ENCODE measurements at regions not wholly inside any gene's neighbourhood (a gene's known extent, or its start where the extent isn't known, plus 50 kb on each side); places are given as distances from the start of the nearest gene placed in this dataset.

DNA sequence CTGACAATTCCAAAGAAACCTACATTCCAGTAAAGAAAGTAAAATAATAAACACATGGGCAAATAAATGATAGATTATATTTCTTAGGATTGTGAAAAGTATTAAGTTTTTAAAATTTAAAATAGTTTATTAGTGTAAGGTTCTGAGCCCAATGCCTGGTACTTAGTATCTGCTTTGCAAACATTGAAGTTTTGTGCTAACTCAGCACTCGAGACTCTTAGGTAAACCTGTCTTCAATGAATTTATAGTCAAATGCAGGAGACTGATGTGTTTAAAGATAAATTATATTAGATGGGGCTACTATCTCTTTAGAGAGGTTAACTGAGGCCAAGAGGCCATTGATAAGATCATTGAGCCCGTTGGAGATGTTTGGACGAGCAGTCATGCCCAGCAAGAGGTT lies 138.3 kb upstream of the SALL1 start:
- no peaks in the 10 kb centered on the region; the same call in 2 of the 3 replicates for H3K36me3 Mint-ChIP-seq (ENCODE audit: low read depth)
- Histone ChIP-seq H3K4me3 (no peak overlapping the region), H4K20me1 (replicated peaks; ENCODE audit: insufficient read depth) (no peaks in the 10 kb centered on the region), H2AFZ (no peak overlapping the region), H3K79me2 (replicated peaks; ENCODE audit: insufficient read depth) (no peaks in the 10 kb centered on the region), H3F3A (replicated peaks; ENCODE audit: low read depth) (no peaks in the 10 kb centered on the region), H3K4me1 (ENCODE audit: insufficient read depth) (peaks cover 22% of the 10 kb centered on the region; the same call in 1 of the 2 replicates), H3K9me2 (ENCODE audit: insufficient read depth) (0 out of 2 replicates have a peak, but pooled peaks cover 5% of the 10 kb centered on the region), H3K27ac (ENCODE audit: low read depth) (no peak overlapping the region), H3K36me3 (ENCODE audit: insufficient read depth) (no peaks in the 10 kb centered on the region), H3K27me3 (ENCODE audit: insufficient read depth) (no peaks in the 10 kb centered on the region), H3K4me2 (no peak overlapping the region)
- no peak overlapping the region; the same call in 1 of the 2 replicates for H3K27ac Mint-ChIP-seq
- TF ChIP-seq EZH2 (IDR thresholded peaks at IDR 0.05; ENCODE audit: low read depth, unreplicated experiment) (no peak), JUNB (IDR thresholded peaks at IDR 0.05; ENCODE audit: unreplicated experiment) (no peak), EZH2phosphoT487 (IDR thresholded peaks at IDR 0.05; ENCODE audit: unreplicated experiment) (no peak), POLR2AphosphoS5 (IDR thresholded peaks at IDR 0.05; ENCODE audit: low read depth) (no peak), NANOG (IDR thresholded peaks at IDR 0.05; ENCODE audit: borderline replicate concordance) (no peak), CREB1 (CRISPR knock-in tag; IDR thresholded peaks at IDR 0.05; ENCODE audit: low read depth) (no peak)
- TF ChIP-seq, protein P1, sequence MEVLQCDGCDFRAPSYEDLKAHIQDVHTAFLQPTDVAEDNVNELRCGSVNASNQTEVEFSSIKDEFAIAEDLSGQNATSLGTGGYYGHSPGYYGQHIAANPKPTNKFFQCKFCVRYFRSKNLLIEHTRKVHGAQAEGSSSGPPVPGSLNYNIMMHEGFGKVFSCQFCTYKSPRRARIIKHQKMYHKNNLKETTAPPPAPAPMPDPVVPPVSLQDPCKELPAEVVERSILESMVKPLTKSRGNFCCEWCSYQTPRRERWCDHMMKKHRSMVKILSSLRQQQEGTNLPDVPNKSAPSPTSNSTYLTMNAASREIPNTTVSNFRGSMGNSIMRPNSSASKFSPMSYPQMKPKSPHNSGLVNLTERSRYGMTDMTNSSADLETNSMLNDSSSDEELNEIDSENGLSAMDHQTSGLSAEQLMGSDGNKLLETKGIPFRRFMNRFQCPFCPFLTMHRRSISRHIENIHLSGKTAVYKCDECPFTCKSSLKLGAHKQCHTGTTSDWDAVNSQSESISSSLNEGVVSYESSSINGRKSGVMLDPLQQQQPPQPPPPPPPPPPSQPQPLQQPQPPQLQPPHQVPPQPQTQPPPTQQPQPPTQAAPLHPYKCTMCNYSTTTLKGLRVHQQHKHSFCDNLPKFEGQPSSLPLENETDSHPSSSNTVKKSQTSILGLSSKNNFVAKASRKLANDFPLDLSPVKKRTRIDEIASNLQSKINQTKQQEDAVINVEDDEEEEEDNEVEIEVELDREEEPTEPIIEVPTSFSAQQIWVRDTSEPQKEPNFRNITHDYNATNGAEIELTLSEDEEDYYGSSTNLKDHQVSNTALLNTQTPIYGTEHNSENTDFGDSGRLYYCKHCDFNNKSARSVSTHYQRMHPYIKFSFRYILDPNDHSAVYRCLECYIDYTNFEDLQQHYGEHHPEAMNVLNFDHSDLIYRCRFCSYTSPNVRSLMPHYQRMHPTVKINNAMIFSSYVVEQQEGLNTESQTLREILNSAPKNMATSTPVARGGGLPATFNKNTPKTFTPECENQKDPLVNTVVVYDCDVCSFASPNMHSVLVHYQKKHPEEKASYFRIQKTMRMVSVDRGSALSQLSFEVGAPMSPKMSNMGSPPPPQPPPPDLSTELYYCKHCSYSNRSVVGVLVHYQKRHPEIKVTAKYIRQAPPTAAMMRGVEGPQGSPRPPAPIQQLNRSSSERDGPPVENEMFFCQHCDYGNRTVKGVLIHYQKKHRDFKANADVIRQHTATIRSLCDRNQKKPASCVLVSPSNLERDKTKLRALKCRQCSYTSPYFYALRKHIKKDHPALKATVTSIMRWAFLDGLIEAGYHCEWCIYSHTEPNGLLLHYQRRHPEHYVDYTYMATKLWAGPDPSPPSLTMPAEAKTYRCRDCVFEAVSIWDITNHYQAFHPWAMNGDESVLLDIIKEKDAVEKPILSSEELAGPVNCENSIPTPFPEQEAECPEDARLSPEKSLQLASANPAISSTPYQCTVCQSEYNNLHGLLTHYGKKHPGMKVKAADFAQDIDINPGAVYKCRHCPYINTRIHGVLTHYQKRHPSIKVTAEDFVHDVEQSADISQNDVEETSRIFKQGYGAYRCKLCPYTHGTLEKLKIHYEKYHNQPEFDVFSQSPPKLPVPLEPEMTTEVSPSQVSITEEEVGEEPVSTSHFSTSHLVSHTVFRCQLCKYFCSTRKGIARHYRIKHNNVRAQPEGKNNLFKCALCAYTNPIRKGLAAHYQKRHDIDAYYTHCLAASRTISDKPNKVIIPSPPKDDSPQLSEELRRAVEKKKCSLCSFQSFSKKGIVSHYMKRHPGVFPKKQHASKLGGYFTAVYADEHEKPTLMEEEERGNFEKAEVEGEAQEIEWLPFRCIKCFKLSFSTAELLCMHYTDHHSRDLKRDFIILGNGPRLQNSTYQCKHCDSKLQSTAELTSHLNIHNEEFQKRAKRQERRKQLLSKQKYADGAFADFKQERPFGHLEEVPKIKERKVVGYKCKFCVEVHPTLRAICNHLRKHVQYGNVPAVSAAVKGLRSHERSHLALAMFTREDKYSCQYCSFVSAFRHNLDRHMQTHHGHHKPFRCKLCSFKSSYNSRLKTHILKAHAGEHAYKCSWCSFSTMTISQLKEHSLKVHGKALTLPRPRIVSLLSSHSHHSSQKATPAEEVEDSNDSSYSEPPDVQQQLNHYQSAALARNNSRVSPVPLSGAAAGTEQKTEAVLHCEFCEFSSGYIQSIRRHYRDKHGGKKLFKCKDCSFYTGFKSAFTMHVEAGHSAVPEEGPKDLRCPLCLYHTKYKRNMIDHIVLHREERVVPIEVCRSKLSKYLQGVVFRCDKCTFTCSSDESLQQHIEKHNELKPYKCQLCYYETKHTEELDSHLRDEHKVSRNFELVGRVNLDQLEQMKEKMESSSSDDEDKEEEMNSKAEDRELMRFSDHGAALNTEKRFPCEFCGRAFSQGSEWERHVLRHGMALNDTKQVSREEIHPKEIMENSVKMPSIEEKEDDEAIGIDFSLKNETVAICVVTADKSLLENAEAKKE (CRISPR knock-in tag; IDR thresholded peaks at IDR 0.05) = no peak
- TF ChIP-seq, protein P2, sequence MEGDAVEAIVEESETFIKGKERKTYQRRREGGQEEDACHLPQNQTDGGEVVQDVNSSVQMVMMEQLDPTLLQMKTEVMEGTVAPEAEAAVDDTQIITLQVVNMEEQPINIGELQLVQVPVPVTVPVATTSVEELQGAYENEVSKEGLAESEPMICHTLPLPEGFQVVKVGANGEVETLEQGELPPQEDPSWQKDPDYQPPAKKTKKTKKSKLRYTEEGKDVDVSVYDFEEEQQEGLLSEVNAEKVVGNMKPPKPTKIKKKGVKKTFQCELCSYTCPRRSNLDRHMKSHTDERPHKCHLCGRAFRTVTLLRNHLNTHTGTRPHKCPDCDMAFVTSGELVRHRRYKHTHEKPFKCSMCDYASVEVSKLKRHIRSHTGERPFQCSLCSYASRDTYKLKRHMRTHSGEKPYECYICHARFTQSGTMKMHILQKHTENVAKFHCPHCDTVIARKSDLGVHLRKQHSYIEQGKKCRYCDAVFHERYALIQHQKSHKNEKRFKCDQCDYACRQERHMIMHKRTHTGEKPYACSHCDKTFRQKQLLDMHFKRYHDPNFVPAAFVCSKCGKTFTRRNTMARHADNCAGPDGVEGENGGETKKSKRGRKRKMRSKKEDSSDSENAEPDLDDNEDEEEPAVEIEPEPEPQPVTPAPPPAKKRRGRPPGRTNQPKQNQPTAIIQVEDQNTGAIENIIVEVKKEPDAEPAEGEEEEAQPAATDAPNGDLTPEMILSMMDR (conservative IDR thresholded peaks at IDR 0.05; ENCODE audit: low read depth in 2 of 2) = no peak
- TF ChIP-seq, protein P3, sequence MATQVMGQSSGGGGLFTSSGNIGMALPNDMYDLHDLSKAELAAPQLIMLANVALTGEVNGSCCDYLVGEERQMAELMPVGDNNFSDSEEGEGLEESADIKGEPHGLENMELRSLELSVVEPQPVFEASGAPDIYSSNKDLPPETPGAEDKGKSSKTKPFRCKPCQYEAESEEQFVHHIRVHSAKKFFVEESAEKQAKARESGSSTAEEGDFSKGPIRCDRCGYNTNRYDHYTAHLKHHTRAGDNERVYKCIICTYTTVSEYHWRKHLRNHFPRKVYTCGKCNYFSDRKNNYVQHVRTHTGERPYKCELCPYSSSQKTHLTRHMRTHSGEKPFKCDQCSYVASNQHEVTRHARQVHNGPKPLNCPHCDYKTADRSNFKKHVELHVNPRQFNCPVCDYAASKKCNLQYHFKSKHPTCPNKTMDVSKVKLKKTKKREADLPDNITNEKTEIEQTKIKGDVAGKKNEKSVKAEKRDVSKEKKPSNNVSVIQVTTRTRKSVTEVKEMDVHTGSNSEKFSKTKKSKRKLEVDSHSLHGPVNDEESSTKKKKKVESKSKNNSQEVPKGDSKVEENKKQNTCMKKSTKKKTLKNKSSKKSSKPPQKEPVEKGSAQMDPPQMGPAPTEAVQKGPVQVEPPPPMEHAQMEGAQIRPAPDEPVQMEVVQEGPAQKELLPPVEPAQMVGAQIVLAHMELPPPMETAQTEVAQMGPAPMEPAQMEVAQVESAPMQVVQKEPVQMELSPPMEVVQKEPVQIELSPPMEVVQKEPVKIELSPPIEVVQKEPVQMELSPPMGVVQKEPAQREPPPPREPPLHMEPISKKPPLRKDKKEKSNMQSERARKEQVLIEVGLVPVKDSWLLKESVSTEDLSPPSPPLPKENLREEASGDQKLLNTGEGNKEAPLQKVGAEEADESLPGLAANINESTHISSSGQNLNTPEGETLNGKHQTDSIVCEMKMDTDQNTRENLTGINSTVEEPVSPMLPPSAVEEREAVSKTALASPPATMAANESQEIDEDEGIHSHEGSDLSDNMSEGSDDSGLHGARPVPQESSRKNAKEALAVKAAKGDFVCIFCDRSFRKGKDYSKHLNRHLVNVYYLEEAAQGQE (IDR thresholded peaks at IDR 0.05; ENCODE audit: unreplicated experiment) = no peak
- H3K4me1 Mint-ChIP-seq = peaks cover 26% of the 10 kb centered on the region
- peaks cover 7% of the 10 kb centered on the region for H3K27me3 Mint-ChIP-seq (ENCODE audit: insufficient read depth, low read depth, poor library complexity)
- no peak for DNase-seq (ENCODE audit: low spot score)
- no peak for ATAC-seq
- H3K9me3 Mint-ChIP-seq = peaks cover 4% of the 10 kb centered on the region; the same call in 2 of the 3 replicates
- H3K4me3 Mint-ChIP-seq = no peak overlapping the region
